Mammary epithelial cell (primary cell): ENCODE measurements at regions not wholly inside any gene's neighbourhood (a gene's known extent, or its start where the extent isn't known, plus 50 kb on each side); places are given as distances from the start of the nearest gene placed in this dataset.

Source experiments
- CTCF ChIP-seq, 2 donors: IDR thresholded peaks in 1 of 2; conservative IDR thresholded peaks in 1 of 2; 2 replicates each; pipeline ENCODE4 v1.5.1; 2011 to 2012; ENCODE audit warnings: inconsistent platforms in 2 of 2, low read length in 2 of 2, mild to moderate bottlenecking in 2 of 2, control low read depth in 1 of 2, low read depth in 1 of 2; ENCODE audit not compliant: insufficient read depth in 1 of 2; ENCODE audit errors: extremely low read depth in 1 of 2
- EZH2 ChIP-seq: IDR thresholded peaks from 2 replicates; pipeline ENCODE4 v1.6.1; 2012; ENCODE audit warnings: low read length, inconsistent platforms, borderline replicate concordance

GRCh38 chr14:61218157-61218556, 63.0 kb downstream of the TMEM30B start:
- TF ChIP-seq CTCF (conservative IDR thresholded peaks at IDR 0.05 in 1 of 2, IDR thresholded peaks at IDR 0.05 in 1 of 2; ENCODE audit: extremely low read depth in 1 of 2, insufficient read depth in 1 of 2, low read depth in 1 of 2, low read length in 2 of 2), result no peak
- no peak for TF ChIP-seq EZH2
